ENCODE measurements at regions not wholly inside any gene's neighbourhood (a gene's known extent, or its start where the extent isn't known, plus 50 kb on each side); places are given as distances from the start of the nearest gene placed in this dataset.
"Not testable (repeated sequence)": the region's sequence is repeated elsewhere in the genome, so short reads cannot be mapped to it uniquely, and the experiment has no call there.

DNA sequence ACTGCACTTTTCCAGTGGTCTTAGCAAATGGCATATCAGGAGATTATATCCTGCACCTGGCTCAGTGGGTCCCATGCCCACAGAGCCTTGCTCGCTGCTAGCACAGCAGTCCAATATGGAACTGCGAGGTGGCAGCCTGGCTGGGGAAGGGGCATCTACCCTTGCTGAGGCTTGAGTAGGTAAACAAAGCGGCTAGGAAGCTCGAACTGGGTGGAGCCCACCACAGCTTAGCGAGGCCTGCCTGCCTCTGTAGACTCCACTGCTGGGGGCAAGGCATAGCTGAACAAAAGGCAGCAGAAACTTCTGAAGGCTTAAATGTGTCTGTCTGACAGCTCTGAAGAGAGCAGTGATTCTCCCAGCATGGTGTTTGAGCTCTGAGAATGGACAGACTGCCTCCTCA is 71.0 kb upstream of the IRX4 start:
- not testable (repeated sequence) for H3K27me3 ChIP-seq (ENCODE audit: insufficient read depth); H3K9me2 ChIP-seq (ENCODE audit: insufficient read depth); H3K9me3 Mint-ChIP-seq; H4K20me1 ChIP-seq (replicated peaks; ENCODE audit: insufficient read depth); H3K79me2 ChIP-seq (replicated peaks; ENCODE audit: insufficient read depth); H3K36me3 ChIP-seq (ENCODE audit: insufficient read depth); H3K4me2 ChIP-seq; H3K27me3 Mint-ChIP-seq (ENCODE audit: insufficient read depth, low read depth, poor library complexity); DNase-seq (ENCODE audit: low spot score); H3K27ac ChIP-seq (ENCODE audit: low read depth); H3K27ac Mint-ChIP-seq; ATAC-seq; H2AFZ ChIP-seq; H3K36me3 Mint-ChIP-seq (ENCODE audit: low read depth); H3F3A ChIP-seq (replicated peaks; ENCODE audit: low read depth); H3K4me3 ChIP-seq; H3K4me3 Mint-ChIP-seq; H3K4me1 ChIP-seq (ENCODE audit: insufficient read depth)
- peaks cover 31% of the 10 kb centered on the region for H3K4me1 Mint-ChIP-seq

DNA sequence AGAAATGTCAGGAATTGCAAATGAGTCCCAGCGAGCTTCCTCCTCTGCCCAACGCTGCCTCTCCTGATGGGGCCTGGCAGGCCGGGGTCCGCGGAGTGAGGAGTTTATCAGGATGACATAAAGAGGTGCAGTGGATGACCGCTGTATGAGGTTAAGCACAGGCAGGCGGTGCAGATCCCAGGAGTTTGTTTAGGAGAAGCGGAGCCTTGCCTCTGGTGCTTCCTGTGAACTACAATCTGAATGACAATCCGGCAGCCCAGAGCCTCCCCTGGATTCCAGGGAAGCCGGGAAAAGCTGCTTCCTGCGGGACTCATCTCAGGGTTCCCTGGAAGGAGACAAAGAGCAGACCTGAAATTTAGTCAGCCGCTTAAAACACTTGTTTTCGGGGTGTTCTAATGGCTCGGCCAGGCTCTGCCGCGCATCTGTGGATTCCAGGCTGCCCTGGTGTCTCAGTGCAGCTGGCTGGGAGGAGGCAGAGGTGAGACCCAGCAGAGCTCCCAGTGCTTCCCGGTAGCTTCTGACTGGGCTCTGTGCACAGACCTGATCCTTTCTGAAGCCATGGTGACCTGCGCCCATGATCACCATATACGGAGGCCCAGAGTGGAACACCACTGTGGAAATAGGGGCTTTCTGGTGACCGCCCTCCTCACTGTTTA is 69.8 kb upstream of the IRX4 start:
- Mint-ChIP-seq H3K4me1 (peaks cover 31% of the 10 kb centered on the region), H3K36me3 (ENCODE audit: low read depth) (peaks cover 5% of the 10 kb centered on the region; the same call in 2 of the 3 replicates), H3K27ac (no peak overlapping the region), H3K27me3 (ENCODE audit: insufficient read depth, low read depth, poor library complexity) (peaks cover 7% of the 10 kb centered on the region), H3K4me3 (peak overlapping the region; percentile 36), H3K9me3 (peaks cover 6% of the 10 kb centered on the region; the same call in 2 of the 3 replicates)
- Histone ChIP-seq H3K4me2 (peak overlapping the region; percentile 71), H3F3A (replicated peaks; ENCODE audit: low read depth) (no peaks in the 10 kb centered on the region; the same call in 1 of the 2 replicates), H3K79me2 (replicated peaks; ENCODE audit: insufficient read depth) (no peaks in the 10 kb centered on the region), H2AFZ (peak overlapping the region; percentile 95), H3K27me3 (ENCODE audit: insufficient read depth) (no peaks in the 10 kb centered on the region), H3K27ac (ENCODE audit: low read depth) (peak overlapping the region; percentile 80; the same call in 1 of the 2 replicates), H3K4me1 (ENCODE audit: insufficient read depth) (peaks cover 9% of the 10 kb centered on the region), H3K9me2 (ENCODE audit: insufficient read depth) (no peaks in the 10 kb centered on the region), H3K4me3 (peak overlapping the region; percentile 18; the same call in 1 of the 2 replicates), H3K36me3 (ENCODE audit: insufficient read depth) (no peaks in the 10 kb centered on the region), H4K20me1 (replicated peaks; ENCODE audit: insufficient read depth) (no peaks in the 10 kb centered on the region)
- TF ChIP-seq, protein P1, sequence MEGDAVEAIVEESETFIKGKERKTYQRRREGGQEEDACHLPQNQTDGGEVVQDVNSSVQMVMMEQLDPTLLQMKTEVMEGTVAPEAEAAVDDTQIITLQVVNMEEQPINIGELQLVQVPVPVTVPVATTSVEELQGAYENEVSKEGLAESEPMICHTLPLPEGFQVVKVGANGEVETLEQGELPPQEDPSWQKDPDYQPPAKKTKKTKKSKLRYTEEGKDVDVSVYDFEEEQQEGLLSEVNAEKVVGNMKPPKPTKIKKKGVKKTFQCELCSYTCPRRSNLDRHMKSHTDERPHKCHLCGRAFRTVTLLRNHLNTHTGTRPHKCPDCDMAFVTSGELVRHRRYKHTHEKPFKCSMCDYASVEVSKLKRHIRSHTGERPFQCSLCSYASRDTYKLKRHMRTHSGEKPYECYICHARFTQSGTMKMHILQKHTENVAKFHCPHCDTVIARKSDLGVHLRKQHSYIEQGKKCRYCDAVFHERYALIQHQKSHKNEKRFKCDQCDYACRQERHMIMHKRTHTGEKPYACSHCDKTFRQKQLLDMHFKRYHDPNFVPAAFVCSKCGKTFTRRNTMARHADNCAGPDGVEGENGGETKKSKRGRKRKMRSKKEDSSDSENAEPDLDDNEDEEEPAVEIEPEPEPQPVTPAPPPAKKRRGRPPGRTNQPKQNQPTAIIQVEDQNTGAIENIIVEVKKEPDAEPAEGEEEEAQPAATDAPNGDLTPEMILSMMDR (conservative IDR thresholded peaks at IDR 0.05; ENCODE audit: low read depth in 2 of 2): peak in 1 of 2 experiments; percentile 19; a peak in 1 of 4 replicates
- no peak for TF ChIP-seq ZNF114 (CRISPR knock-in tag; IDR thresholded peaks at IDR 0.05)
- peak; percentile 89 for ATAC-seq
- DNase-seq (ENCODE audit: low spot score): peak; percentile 85

DNA sequence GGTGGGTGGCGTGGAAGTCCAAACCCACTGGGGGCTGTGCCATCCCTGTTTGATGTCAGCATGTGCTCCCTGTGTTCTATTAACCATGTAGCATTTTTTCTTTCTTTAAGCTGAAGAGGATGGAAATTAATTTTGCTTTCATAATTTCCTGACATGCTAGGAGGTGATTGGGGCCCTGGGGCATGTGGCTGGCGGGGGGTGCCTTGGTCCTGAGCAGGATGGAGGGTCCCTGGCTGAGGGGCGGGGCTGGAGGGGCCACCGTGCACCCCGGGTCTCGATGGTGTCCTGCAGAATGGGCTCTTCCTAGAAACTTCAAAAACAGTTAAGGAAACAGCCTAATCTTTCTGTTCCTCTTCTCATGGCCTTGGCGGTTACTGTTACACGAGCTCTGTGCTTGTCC is 69.3 kb upstream of the IRX4 start:
- H3K27me3 ChIP-seq (ENCODE audit: insufficient read depth): no peaks in the 10 kb centered on the region
- peak overlapping the region; percentile 18; the same call in 1 of the 2 replicates for H3K4me3 ChIP-seq
- Mint-ChIP-seq H3K9me3 (peaks cover 6% of the 10 kb centered on the region; the same call in 2 of the 3 replicates), H3K27ac (no peak overlapping the region), H3K4me1 (peaks cover 32% of the 10 kb centered on the region), H3K4me3 (peak overlapping the region; percentile 36), H3K27me3 (ENCODE audit: insufficient read depth, low read depth, poor library complexity) (peaks cover 7% of the 10 kb centered on the region), H3K36me3 (ENCODE audit: low read depth) (peaks cover 5% of the 10 kb centered on the region; the same call in 2 of the 3 replicates)
- H2AFZ ChIP-seq: peak overlapping the region; percentile 95
- no peaks in the 10 kb centered on the region for H3K9me2 ChIP-seq (ENCODE audit: insufficient read depth)
- no peaks in the 10 kb centered on the region for H4K20me1 ChIP-seq (replicated peaks; ENCODE audit: insufficient read depth)
- TF ChIP-seq, protein P1 (conservative IDR thresholded peaks at IDR 0.05; ENCODE audit: low read depth in 2 of 2): no peak
- TF ChIP-seq POLR2AphosphoS5 (IDR thresholded peaks at IDR 0.05; ENCODE audit: low read depth) (no peak), CREB1 (CRISPR knock-in tag; IDR thresholded peaks at IDR 0.05; ENCODE audit: low read depth) (no peak), NANOG (IDR thresholded peaks at IDR 0.05; ENCODE audit: borderline replicate concordance) (no peak), EZH2 (IDR thresholded peaks at IDR 0.05; ENCODE audit: low read depth, unreplicated experiment) (no peak), ZNF331 (CRISPR knock-in tag; IDR thresholded peaks at IDR 0.05; ENCODE audit: low read depth) (no peak), STAT1 (IDR thresholded peaks at IDR 0.05; ENCODE audit: unreplicated experiment) (no peak), ZNF114 (CRISPR knock-in tag; IDR thresholded peaks at IDR 0.05) (no peak)
- TF ChIP-seq, protein P2, sequence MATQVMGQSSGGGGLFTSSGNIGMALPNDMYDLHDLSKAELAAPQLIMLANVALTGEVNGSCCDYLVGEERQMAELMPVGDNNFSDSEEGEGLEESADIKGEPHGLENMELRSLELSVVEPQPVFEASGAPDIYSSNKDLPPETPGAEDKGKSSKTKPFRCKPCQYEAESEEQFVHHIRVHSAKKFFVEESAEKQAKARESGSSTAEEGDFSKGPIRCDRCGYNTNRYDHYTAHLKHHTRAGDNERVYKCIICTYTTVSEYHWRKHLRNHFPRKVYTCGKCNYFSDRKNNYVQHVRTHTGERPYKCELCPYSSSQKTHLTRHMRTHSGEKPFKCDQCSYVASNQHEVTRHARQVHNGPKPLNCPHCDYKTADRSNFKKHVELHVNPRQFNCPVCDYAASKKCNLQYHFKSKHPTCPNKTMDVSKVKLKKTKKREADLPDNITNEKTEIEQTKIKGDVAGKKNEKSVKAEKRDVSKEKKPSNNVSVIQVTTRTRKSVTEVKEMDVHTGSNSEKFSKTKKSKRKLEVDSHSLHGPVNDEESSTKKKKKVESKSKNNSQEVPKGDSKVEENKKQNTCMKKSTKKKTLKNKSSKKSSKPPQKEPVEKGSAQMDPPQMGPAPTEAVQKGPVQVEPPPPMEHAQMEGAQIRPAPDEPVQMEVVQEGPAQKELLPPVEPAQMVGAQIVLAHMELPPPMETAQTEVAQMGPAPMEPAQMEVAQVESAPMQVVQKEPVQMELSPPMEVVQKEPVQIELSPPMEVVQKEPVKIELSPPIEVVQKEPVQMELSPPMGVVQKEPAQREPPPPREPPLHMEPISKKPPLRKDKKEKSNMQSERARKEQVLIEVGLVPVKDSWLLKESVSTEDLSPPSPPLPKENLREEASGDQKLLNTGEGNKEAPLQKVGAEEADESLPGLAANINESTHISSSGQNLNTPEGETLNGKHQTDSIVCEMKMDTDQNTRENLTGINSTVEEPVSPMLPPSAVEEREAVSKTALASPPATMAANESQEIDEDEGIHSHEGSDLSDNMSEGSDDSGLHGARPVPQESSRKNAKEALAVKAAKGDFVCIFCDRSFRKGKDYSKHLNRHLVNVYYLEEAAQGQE (IDR thresholded peaks at IDR 0.05; ENCODE audit: unreplicated experiment): no peak
- DNase-seq (ENCODE audit: low spot score) (no peak), ATAC-seq (no peak)
- H3K79me2 ChIP-seq (replicated peaks; ENCODE audit: insufficient read depth): no peaks in the 10 kb centered on the region
- H3K27ac ChIP-seq (ENCODE audit: low read depth): peak overlapping the region; percentile 80; the same call in 1 of the 2 replicates
- no peaks in the 10 kb centered on the region for H3K36me3 ChIP-seq (ENCODE audit: insufficient read depth)
- peaks cover 9% of the 10 kb centered on the region for H3K4me1 ChIP-seq (ENCODE audit: insufficient read depth)
- H3F3A ChIP-seq (replicated peaks; ENCODE audit: low read depth): no peaks in the 10 kb centered on the region; the same call in 1 of the 2 replicates
- H3K4me2 ChIP-seq: peak overlapping the region; percentile 71

Data from GM23338 (cell line).